Hematopoietic multipotent progenitor cell treated with erythropoietin and hydrocortisone succinate and interleukin-3 and kit ligand, for 15 days (in vitro differentiated cells): ENCODE measurements at regions not wholly inside any gene's neighbourhood (a gene's known extent, or its start where the extent isn't known, plus 50 kb on each side); places are given as distances from the start of the nearest gene placed in this dataset.

Source experiments
- DNase-seq: peaks from one replicate; pipeline ENCODE4 v3.0.0-alpha.2; 2015; ENCODE audit warnings: low spot score

- no peak for DNase-seq
Measured at GRCh38 chr22:48675830-48676145, 1151.9 kb downstream of the BRD1 start.

- no peak for DNase-seq
Measured at GRCh38 chr22:48675141-48675829, 1152.4 kb downstream of the BRD1 start.

DNA sequence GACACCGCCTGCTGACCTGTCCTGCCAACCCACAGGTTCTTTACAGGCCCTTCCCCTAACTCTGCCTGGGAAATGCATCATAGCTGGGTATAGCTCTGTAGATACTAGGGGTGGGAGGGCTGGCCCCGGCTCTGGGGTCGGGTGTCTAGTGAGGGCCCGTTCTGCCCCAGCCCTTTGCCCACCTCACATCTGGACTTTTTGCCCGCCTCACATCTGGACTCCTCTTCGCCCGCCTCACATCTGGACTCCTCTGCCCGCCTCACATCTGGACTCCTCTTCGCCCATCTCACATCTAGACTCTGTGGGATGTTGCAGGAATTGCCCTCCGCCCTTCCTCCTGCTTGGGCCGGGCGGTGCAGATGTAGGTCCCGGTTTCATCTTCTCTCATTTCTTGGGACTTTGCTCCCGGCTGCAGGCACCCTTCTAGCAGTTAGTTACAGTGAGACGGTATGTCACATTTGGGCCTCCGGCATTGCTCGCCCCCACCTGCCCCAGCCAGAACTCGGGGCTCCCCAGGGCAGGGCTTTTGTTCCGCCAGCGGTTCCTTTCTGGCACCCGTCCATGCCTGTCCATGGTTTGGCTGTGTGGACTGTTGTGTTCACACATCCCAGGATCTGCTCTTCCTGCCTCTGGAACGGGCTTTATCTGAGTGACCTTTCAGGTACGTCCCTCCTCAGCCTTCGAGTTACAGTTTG, 1153.7 kb downstream of the BRD1 start:
- no peak for DNase-seq

DNA sequence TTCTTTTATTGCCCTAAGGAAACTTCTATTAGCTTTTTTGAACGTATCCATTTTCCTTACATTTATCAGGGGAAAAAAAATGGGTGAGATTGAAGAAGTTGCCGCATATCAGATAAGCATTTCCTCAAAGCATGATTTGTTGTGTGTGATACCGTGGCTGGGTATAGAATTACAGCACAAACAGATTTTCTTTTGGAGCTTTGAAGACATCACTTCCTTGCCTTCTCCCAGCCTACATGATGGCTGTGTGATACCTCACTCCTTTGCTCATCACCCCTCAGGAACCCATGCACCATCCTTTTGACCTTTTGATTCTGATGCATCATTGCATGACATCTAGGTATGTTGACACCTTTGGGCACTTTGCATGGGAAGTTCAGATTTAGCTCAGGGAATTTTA, 1155.3 kb downstream of the BRD1 start:
- no peak for DNase-seq

DNA sequence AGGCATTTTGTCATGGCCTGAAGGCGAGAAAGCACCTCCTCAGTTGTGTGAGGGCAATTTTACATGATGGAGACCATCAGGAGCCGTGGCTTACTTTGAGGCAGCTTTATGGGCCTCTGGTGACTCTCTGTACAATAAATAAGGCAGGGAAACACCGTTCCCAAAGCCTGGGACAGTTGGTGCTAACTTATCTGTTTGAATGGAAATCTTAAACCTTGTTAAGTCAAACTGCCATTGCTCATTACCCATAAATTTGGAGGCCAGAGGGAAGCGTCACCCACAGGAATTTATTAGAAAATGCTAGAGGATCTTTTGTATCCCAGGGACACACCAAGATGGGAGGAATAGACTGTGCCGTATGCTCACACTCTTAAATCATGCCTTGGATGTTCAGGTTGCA, 1156.9 kb downstream of the BRD1 start:
- DNase-seq: no peak

- DNase-seq: no peak
Measured at GRCh38 chr22:48669986-48670716, 1157.5 kb downstream of the BRD1 start.

DNA sequence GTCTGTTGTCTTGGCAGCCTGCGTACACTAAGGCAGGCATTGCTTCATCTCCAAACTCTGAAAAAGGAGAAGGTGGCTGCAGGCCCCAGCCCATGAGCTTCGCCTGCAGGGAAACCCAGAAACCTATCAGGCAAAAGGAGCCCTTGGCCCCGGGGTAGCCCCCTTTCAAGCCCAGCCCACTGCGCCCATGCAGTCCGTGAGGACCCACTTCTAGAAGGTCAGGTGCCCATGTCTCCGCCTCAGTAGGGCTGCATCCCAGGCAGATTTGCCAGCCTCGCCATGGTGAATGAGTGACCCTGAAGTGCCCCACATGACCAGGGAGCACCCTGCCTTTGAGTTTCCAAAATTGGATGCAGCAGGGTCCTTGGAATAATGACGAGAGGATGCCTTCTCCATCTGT, 1158.4 kb downstream of the BRD1 start:
- DNase-seq: no peak

DNA sequence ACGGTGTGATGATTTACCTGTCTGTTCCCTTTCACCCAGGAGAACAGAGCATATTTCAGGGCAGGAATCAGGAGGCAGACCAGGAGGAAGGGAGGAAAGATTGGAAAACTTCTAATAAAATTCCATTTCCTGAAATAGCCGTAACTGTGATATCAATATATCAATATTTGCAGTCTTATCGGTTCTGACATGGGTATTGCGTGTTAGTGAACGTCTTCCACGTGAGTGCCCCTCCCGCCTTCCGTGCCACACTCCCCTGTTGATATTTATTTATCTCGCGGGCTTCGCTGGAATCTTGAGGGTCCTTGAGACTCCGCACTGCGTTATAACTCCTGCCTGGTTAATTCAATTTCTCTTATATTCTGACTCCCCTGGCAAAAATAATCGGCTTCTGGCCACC, 1160.4 kb downstream of the BRD1 start:
- no peak for DNase-seq

GRCh38 chr22:48666620-48667019, 1161.1 kb downstream of the BRD1 start:
- DNase-seq: no peak

- no peak for DNase-seq
Measured at GRCh38 chr22:48665311-48665995, 1162.2 kb downstream of the BRD1 start.

GRCh38 chr22:48664586-48664985, 1163.1 kb downstream of the BRD1 start:
- DNase-seq: no peak

- peak; percentile 11 for DNase-seq
Measured at GRCh38 chr22:48663297-48663696, 1164.4 kb downstream of the BRD1 start.

- no peak for DNase-seq
Measured at GRCh38 chr22:48662476-48663135, 1165.1 kb downstream of the BRD1 start.

GRCh38 chr22:48661984-48662383, 1165.7 kb downstream of the BRD1 start:
- no peak for DNase-seq

- DNase-seq: no peak
Measured at GRCh38 chr22:48660790-48661740, 1166.6 kb downstream of the BRD1 start.

DNA sequence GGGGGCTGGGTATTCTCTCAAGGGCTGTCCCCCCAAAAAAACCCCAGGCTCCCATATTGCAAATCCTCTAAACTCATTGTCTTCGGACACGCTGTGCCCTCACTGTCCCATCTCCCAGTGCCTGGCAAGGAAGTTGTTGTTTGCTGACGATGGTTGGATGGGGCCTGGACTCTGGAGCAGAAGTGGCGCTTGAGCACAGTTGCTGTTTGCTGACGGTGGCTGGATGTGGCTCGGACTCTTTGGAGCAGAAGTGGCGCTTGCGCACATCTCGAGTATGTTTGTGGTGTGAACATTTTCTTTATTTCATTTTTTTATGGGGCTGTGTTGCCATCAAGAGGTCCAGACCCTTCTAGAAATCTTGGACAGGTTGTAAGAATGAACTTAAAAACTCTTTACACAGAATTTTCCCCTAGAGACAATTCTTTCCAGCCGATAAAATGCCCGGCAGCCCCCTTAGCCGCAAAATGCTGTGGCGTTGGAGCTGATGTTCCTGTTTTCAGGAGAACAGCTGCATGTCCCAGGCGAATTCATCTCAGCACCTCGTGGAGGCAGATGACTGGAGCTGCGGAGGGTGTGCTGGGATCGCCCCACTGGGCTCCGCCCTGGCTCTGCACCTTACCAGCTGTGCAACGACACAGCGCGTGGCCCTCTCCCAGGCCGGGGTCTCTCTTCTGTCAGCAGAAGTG, 1167.4 kb downstream of the BRD1 start:
- no peak for DNase-seq

- DNase-seq: no peak
Measured at GRCh38 chr22:48659404-48659996, 1168.2 kb downstream of the BRD1 start.

DNA sequence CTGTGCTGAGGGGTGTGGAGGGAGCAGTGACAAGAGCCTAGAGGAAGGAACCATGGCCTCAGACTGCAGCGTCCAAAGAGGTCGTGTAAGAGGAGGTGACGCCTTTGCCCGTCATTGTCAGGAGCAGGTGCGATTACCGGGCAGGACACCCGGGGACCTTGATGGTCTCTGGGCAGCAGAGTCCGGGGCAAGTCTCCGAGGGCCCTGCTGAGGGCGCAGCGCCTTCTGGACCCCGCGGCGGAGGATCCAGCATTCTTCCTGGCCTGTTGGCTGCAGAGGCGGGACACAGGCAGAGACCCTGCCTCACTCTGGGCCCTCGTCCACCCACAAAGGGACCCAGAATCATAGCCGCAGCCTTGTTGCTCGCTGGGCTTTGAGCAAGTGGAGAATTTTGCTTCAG, 1168.8 kb downstream of the BRD1 start:
- DNase-seq: no peak

DNA sequence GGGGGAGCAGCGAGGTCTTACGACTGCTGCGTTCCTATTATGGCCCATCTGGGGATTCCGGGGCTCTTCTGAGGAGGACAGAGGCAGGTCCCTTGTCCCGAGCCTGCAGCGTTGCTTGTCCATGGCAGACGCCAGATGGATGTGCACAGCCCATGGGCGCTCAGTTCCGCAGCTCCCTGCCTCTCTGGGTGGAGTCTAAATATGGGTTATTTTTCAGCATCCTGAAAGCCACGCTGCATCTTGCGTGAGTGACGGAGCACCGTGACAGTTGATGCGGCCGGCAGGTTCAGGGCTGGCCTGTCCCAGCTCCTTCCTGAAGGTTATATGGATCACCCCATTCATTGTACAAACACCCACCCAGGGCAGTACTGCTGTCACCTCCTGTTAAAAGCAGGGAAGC, 1169.4 kb downstream of the BRD1 start:
- DNase-seq: no peak

DNA sequence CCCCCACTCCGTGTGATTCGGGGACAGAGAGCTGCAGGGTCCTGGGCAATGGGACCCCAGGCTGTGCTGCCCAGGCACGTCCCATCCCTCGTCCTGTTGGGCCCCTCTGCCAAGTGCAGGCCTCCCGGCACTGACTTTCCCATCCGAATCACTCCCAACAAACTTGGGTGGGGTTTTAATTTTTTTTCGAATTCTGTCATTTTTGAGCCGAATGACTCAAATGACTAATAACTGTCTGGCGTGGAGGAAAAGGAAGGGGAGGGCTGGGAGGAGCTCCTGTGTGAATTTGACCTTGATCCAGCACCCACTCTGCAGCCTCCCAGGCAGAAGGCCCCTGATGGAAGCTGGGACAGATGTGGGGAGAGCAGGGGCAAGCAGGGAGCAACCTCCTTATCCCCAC, 1173.2 kb downstream of the BRD1 start:
- no peak for DNase-seq
